ENCODE measurements at regions not wholly inside any gene's neighbourhood (a gene's known extent, or its start where the extent isn't known, plus 50 kb on each side); places are given as distances from the start of the nearest gene placed in this dataset.

GRCh38 chr3:99016452-99016851 is 115.0 kb upstream of the DCBLD2 start:
- ChIA-PET CTCF (interaction anchor here (1.3 to 1.5 kb wide), 2 partner anchors 157 to 738 kb away, joined by 3 to 7 read pairs; no protein-coding TSS in a partner anchor), POLR2A (no interaction called here)
- Mint-ChIP-seq H3K4me1 (ENCODE audit: insufficient read depth, unreplicated experiment) (no peaks in the 10 kb centered on the region), H3K36me3 (ENCODE audit: insufficient read depth, unreplicated experiment) (no peaks in the 10 kb centered on the region), H3K27me3 (ENCODE audit: insufficient read depth, unreplicated experiment) (no peaks in the 10 kb centered on the region), H3K4me3 (ENCODE audit: unreplicated experiment) (no peak overlapping the region), H3K9me3 (ENCODE audit: unreplicated experiment) (no peaks in the 10 kb centered on the region), H3K27ac (ENCODE audit: low read depth, unreplicated experiment) (no peak overlapping the region)
- intact Hi-C loops (cut with micrococcal nuclease): no loop called here
- no peak for DNase-seq (ENCODE audit: unreplicated experiment)
- no peak for TF ChIP-seq CTCF (IDR thresholded peaks at IDR 0.05; ENCODE audit: unreplicated experiment)
- BruUV-seq (replicated peaks): no TSS peak

GRCh38 chr3:99013777-99014315 is 112.4 kb upstream of the DCBLD2 start:
- no peak for TF ChIP-seq CTCF (IDR thresholded peaks at IDR 0.05; ENCODE audit: unreplicated experiment)
- Mint-ChIP-seq H3K4me1 (ENCODE audit: insufficient read depth, unreplicated experiment) (no peaks in the 10 kb centered on the region), H3K4me3 (ENCODE audit: unreplicated experiment) (no peak overlapping the region), H3K36me3 (ENCODE audit: insufficient read depth, unreplicated experiment) (no peaks in the 10 kb centered on the region), H3K27me3 (ENCODE audit: insufficient read depth, unreplicated experiment) (no peaks in the 10 kb centered on the region), H3K27ac (ENCODE audit: low read depth, unreplicated experiment) (no peak overlapping the region), H3K9me3 (ENCODE audit: unreplicated experiment) (no peaks in the 10 kb centered on the region)
- intact Hi-C loops (cut with micrococcal nuclease): no loop called here
- ChIA-PET CTCF (interaction anchor here (0.6 to 2.2 kb wide), 3 partner anchors 20 to 794 kb away, joined by 3 to 9 read pairs (median 3); no protein-coding TSS in a partner anchor), POLR2A (no interaction called here)
- no peak for DNase-seq (ENCODE audit: unreplicated experiment)
- no TSS peak for BruUV-seq (replicated peaks)

DNA sequence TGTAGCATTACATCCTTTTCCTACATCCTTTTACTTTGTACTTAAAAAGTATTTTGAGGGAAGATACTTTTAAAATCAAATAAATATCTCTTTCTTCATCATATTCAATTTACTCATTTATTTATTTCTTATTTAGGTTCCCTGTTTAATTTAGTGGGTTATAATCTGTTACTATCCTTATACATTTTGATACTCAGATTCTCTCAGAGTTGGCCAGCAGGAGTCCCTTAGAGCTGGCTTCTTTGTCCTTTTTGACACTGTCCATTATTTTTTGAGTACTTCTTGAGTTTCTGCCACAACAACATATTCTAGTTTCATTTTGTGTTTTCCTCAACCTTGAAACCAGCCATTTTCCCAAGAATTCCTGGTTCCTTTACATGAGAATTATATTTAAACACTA is 111.6 kb upstream of the DCBLD2 start:
- no peaks in the 10 kb centered on the region for H3K4me1 Mint-ChIP-seq (ENCODE audit: insufficient read depth, unreplicated experiment)

DNA sequence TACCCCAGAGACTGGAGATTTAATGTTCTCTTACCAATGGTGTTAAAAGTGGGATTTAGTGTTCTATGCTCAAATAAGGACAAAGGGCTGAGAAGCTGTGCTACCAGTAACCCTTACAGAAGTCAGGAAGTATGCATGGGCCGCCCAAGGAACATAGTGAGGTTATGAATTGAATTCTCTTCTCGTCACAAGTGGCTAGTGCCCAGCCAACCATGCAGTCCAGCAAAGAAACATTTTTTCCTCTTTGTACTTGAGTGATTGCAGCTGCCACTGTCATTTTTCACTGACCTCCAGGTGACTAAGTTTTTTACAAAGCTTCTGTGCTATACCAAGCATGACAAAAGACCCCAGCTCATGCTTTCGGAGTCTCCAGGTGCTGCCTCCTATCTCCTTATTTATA is 110.6 kb upstream of the DCBLD2 start:
- Mint-ChIP-seq H3K9me3 (ENCODE audit: unreplicated experiment) (no peaks in the 10 kb centered on the region), H3K27ac (ENCODE audit: low read depth, unreplicated experiment) (no peak overlapping the region), H3K27me3 (ENCODE audit: insufficient read depth, unreplicated experiment) (no peaks in the 10 kb centered on the region), H3K4me1 (ENCODE audit: insufficient read depth, unreplicated experiment) (no peaks in the 10 kb centered on the region), H3K4me3 (ENCODE audit: unreplicated experiment) (no peak overlapping the region), H3K36me3 (ENCODE audit: insufficient read depth, unreplicated experiment) (no peaks in the 10 kb centered on the region)
- intact Hi-C loops (cut with micrococcal nuclease): no loop called here
- ChIA-PET POLR2A (no interaction called here), CTCF (interaction anchor here (0.9 to 3.0 kb wide), 2 partner anchors 103 to 742 kb away, joined by 3 to 14 read pairs; no protein-coding TSS in a partner anchor)
- TF ChIP-seq CTCF (IDR thresholded peaks at IDR 0.05; ENCODE audit: unreplicated experiment): no peak
- BruUV-seq (replicated peaks): no TSS peak
- DNase-seq (ENCODE audit: unreplicated experiment): no peak

More for the DNA sequence above, 111.6 kb upstream of the DCBLD2 start:
- ChIA-PET POLR2A (no interaction called here), CTCF (interaction anchor here (0.6 kb wide), 2 partner anchors 163 to 198 kb away, joined by 3 read pairs; no protein-coding TSS in a partner anchor)
- no peaks in the 10 kb centered on the region for H3K27me3 Mint-ChIP-seq (ENCODE audit: insufficient read depth, unreplicated experiment)
- H3K4me3 Mint-ChIP-seq (ENCODE audit: unreplicated experiment): no peak overlapping the region
- DNase-seq (ENCODE audit: unreplicated experiment): no peak
- TF ChIP-seq CTCF (IDR thresholded peaks at IDR 0.05; ENCODE audit: unreplicated experiment): no peak
- no peaks in the 10 kb centered on the region for H3K9me3 Mint-ChIP-seq (ENCODE audit: unreplicated experiment)
- BruUV-seq (replicated peaks): no TSS peak
- intact Hi-C loops (cut with micrococcal nuclease): no loop called here
- no peak overlapping the region for H3K27ac Mint-ChIP-seq (ENCODE audit: low read depth, unreplicated experiment)
- H3K36me3 Mint-ChIP-seq (ENCODE audit: insufficient read depth, unreplicated experiment): no peaks in the 10 kb centered on the region

All from MCF 10A (cell line).